ENCODE measurements at regions not wholly inside any gene's neighbourhood (a gene's known extent, or its start where the extent isn't known, plus 50 kb on each side); places are given as distances from the start of the nearest gene placed in this dataset.

- intact Hi-C loops (cut with DNase I; ENCODE audit: low total_unique reads) = no loop called here
- H3K4me1 ChIP-seq = no peaks in the 10 kb centered on the region
- no peak overlapping the region for H3K4me3 ChIP-seq
- DNase-seq = no peak
- TF ChIP-seq CTCF (IDR thresholded peaks at IDR 0.05 in 4 of 5, conservative IDR thresholded peaks at IDR 0.05 in 1 of 5) (no peak), POLR2A (IDR thresholded peaks at IDR 0.05) (no peak)
- H3K36me3 ChIP-seq = no peaks in the 10 kb centered on the region
- no peak overlapping the region for H3K27ac ChIP-seq
- no peak for ATAC-seq
- no peaks in the 10 kb centered on the region for H3K9me3 ChIP-seq
- no peaks in the 10 kb centered on the region for H3K27me3 ChIP-seq
- in situ Hi-C loops (cut with MboI; ENCODE audit: low sequenced_read_pairs in 4 of 4) = no loop called here
These were observed 93.8 kb downstream of the GLRX3 start for GRCh38 chr10:130230036-130230435.

- Histone ChIP-seq H3K36me3 (no peaks in the 10 kb centered on the region), H3K27me3 (no peaks in the 10 kb centered on the region), H3K27ac (no peak overlapping the region), H3K9me3 (no peaks in the 10 kb centered on the region), H3K4me3 (no peak overlapping the region), H3K4me1 (no peaks in the 10 kb centered on the region)
- in situ Hi-C loops (cut with MboI; ENCODE audit: low sequenced_read_pairs in 4 of 4) = no loop called here
- TF ChIP-seq CTCF (IDR thresholded peaks at IDR 0.05 in 4 of 5, conservative IDR thresholded peaks at IDR 0.05 in 1 of 5) (no peak), POLR2A (IDR thresholded peaks at IDR 0.05) (no peak)
- intact Hi-C loops (cut with DNase I; ENCODE audit: low total_unique reads) = no loop called here
- DNase-seq (no peak), ATAC-seq (no peak)
These were observed 94.4 kb downstream of the GLRX3 start for GRCh38 chr10:130230611-130231010.

DNA sequence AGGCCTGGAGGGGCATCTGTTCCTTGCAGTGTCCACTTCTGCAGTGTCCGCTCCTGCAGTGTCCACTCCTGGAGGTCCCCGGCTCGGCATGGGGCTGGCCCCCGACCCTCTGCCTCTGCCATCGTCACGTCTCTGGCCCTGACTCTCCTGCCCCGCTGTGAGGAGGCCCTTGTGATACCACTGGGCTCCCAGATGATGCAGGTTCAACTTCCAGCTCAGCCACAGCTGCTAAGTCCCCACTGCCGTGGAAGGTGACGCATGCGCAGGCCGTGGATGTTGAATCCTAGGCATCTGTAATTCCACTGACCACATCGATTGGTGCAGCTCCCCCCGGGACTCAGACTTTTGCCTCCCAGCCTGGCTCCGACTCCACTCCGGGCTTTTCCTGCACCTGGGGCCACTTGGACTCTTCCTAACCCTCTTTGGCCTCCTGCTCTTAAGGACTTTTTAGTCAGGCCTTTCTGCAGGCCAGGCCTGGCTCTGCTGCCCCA lies 95.1 kb downstream of the GLRX3 start:
- no peaks in the 10 kb centered on the region for H3K36me3 ChIP-seq
- intact Hi-C loops (cut with DNase I; ENCODE audit: low total_unique reads) (no loop called here), in situ Hi-C loops (cut with MboI; ENCODE audit: low sequenced_read_pairs in 4 of 4) (no loop called here)
- no peak for ATAC-seq
- no peak overlapping the region for H3K4me3 ChIP-seq
- TF ChIP-seq CTCF (IDR thresholded peaks at IDR 0.05 in 4 of 5, conservative IDR thresholded peaks at IDR 0.05 in 1 of 5) = no peak
- TF ChIP-seq POLR2A (IDR thresholded peaks at IDR 0.05) = no peak
- H3K27me3 ChIP-seq = no peaks in the 10 kb centered on the region
- H3K27ac ChIP-seq = no peak overlapping the region
- H3K9me3 ChIP-seq = no peaks in the 10 kb centered on the region
- no peaks in the 10 kb centered on the region for H3K4me1 ChIP-seq
- no peak for DNase-seq

- no peaks in the 10 kb centered on the region for H3K4me1 ChIP-seq
- ATAC-seq (no peak), DNase-seq (no peak)
- no peaks in the 10 kb centered on the region for H3K9me3 ChIP-seq
- no peak overlapping the region for H3K4me3 ChIP-seq
- no peaks in the 10 kb centered on the region for H3K27me3 ChIP-seq
- TF ChIP-seq POLR2A (IDR thresholded peaks at IDR 0.05) = no peak
- no peak for TF ChIP-seq CTCF (IDR thresholded peaks at IDR 0.05 in 4 of 5, conservative IDR thresholded peaks at IDR 0.05 in 1 of 5)
- in situ Hi-C loops (cut with MboI; ENCODE audit: low sequenced_read_pairs in 4 of 4) (no loop called here), intact Hi-C loops (cut with DNase I; ENCODE audit: low total_unique reads) (no loop called here)
- no peak overlapping the region for H3K27ac ChIP-seq
- H3K36me3 ChIP-seq = no peaks in the 10 kb centered on the region
These were observed 96.2 kb downstream of the GLRX3 start for GRCh38 chr10:130232166-130233034.
